ENCODE measurements at regions not wholly inside any gene's neighbourhood (a gene's known extent, or its start where the extent isn't known, plus 50 kb on each side); places are given as distances from the start of the nearest gene placed in this dataset.

GRCh38 chrX:7574325-7574724 is 268.6 kb upstream of the VCX start:
- TF ChIP-seq EP300 (IDR thresholded peaks at IDR 0.05) = no peak
- TF ChIP-seq CTCF (IDR thresholded peaks at IDR 0.05) = no peak
- no peak overlapping the region for H3K4me3 ChIP-seq
- WGBS, 2 donors = 3 to 6% methylated on average over 3 of the region's 3 CpGs

GRCh38 chrX:7570432-7571029 is 272.4 kb upstream of the VCX start:
- TF ChIP-seq POLR2A (IDR thresholded peaks at IDR 0.05) (no peak), EP300 (IDR thresholded peaks at IDR 0.05) (no peak), CTCF (IDR thresholded peaks at IDR 0.05) (no peak)
- no peaks in the 10 kb centered on the region for H3K9me3 ChIP-seq
- no peaks in the 10 kb centered on the region for H3K4me1 ChIP-seq
- no peak for DNase-seq (ENCODE audit: low spot score in 2 of 2)
- H3K27ac ChIP-seq = no peak overlapping the region
- H3K4me3 ChIP-seq = no peak overlapping the region
- H3K27me3 ChIP-seq = no peaks in the 10 kb centered on the region
- 76 to 85% methylated on average over 9 of the region's 9 CpGs for WGBS, 2 donors
- no peaks in the 10 kb centered on the region for H3K36me3 ChIP-seq

More at GRCh38 chrX:7574325-7574724, 268.6 kb upstream of the VCX start:
- Histone ChIP-seq H3K27me3 (no peaks in the 10 kb centered on the region), H3K4me1 (no peaks in the 10 kb centered on the region), H3K27ac (no peak overlapping the region), H3K9me3 (no peaks in the 10 kb centered on the region), H3K36me3 (no peaks in the 10 kb centered on the region)
- DNase-seq (ENCODE audit: low spot score in 2 of 2) = no peak

- Histone ChIP-seq H3K36me3 (no peaks in the 10 kb centered on the region), H3K27me3 (no peaks in the 10 kb centered on the region), H3K4me3 (no peak overlapping the region), H3K27ac (no peak overlapping the region), H3K4me1 (no peaks in the 10 kb centered on the region), H3K9me3 (no peaks in the 10 kb centered on the region)
- TF ChIP-seq POLR2A (IDR thresholded peaks at IDR 0.05) (no peak), EP300 (IDR thresholded peaks at IDR 0.05) (no peak), CTCF (IDR thresholded peaks at IDR 0.05) (no peak)
- DNase-seq (ENCODE audit: low spot score in 2 of 2) = no peak
- WGBS, 2 donors = 71 to 79% methylated on average over 4 of the region's 4 CpGs
Measured at GRCh38 chrX:7568597-7568996, 274.4 kb upstream of the VCX start.

GRCh38 chrX:7568130-7568529 is 274.8 kb upstream of the VCX start:
- Histone ChIP-seq H3K27me3 (no peaks in the 10 kb centered on the region), H3K4me1 (no peaks in the 10 kb centered on the region), H3K36me3 (no peaks in the 10 kb centered on the region), H3K9me3 (no peaks in the 10 kb centered on the region), H3K27ac (no peak overlapping the region), H3K4me3 (no peak overlapping the region)
- WGBS, 2 donors = 14 to 36% methylated on average over 3 of the region's 3 CpGs
- no peak for DNase-seq (ENCODE audit: low spot score in 2 of 2)
- TF ChIP-seq CTCF (IDR thresholded peaks at IDR 0.05) = no peak
- no peak for TF ChIP-seq POLR2A (IDR thresholded peaks at IDR 0.05)
- TF ChIP-seq EP300 (IDR thresholded peaks at IDR 0.05) = no peak

GRCh38 chrX:7552760-7553159 is 290.2 kb upstream of the VCX start:
- H3K27ac ChIP-seq = peak overlapping the region in 2 of 4 donors; percentile 29 to 66
- H3K27me3 ChIP-seq = no peaks in the 10 kb centered on the region
- H3K9me3 ChIP-seq = no peaks in the 10 kb centered on the region
- 40 to 55% methylated on average over 2 of the region's 2 CpGs for WGBS, 2 donors
- H3K4me3 ChIP-seq = no peak overlapping the region
- DNase-seq (ENCODE audit: low spot score in 2 of 2) = no peak
- H3K36me3 ChIP-seq = no peaks in the 10 kb centered on the region
- no peaks in the 10 kb centered on the region for H3K4me1 ChIP-seq
- TF ChIP-seq POLR2A (IDR thresholded peaks at IDR 0.05) (no peak), CTCF (IDR thresholded peaks at IDR 0.05) (peak in 1 of 5 experiments; percentile 11)
